ENCODE measurements at regions not wholly inside any gene's neighbourhood (a gene's known extent, or its start where the extent isn't known, plus 50 kb on each side); places are given as distances from the start of the nearest gene placed in this dataset.

GRCh38 chr13:50731400-50731799 lies 112.1 kb downstream of the DLEU7 start:
- H3K4me1 ChIP-seq (ENCODE audit: control insufficient read depth in 1 of 2, insufficient read depth in 1 of 2, low read depth in 1 of 2, low read length in 1 of 2) = peaks cover 3 to 8% of the 10 kb centered on the region in 2 experiments
- no peak for TF ChIP-seq CTCF (IDR thresholded peaks at IDR 0.05)
- no peak overlapping the region for H3K4me3 ChIP-seq (ENCODE audit: low read depth in 1 of 2, low read length in 1 of 2)
- H3K27ac ChIP-seq = no peak overlapping the region
- no peaks in the 10 kb centered on the region for H3K36me3 ChIP-seq
- no peaks in the 10 kb centered on the region for H3K9me3 ChIP-seq
- no peaks in the 10 kb centered on the region for H3K27me3 ChIP-seq

GRCh38 chr13:50732712-50733111 lies 110.8 kb downstream of the DLEU7 start:
- Histone ChIP-seq H3K27me3 (no peaks in the 10 kb centered on the region), H3K4me1 (ENCODE audit: control insufficient read depth in 1 of 2, insufficient read depth in 1 of 2, low read depth in 1 of 2, low read length in 1 of 2) (peaks cover 3 to 8% of the 10 kb centered on the region in 2 experiments), H3K27ac (no peak overlapping the region), H3K36me3 (no peaks in the 10 kb centered on the region), H3K9me3 (no peaks in the 10 kb centered on the region), H3K4me3 (ENCODE audit: low read depth in 1 of 2, low read length in 1 of 2) (no peak overlapping the region)
- TF ChIP-seq CTCF (IDR thresholded peaks at IDR 0.05) = no peak

GRCh38 chr13:50733392-50733791 lies 110.1 kb downstream of the DLEU7 start:
- TF ChIP-seq CTCF (IDR thresholded peaks at IDR 0.05) = no peak
- H3K36me3 ChIP-seq = no peaks in the 10 kb centered on the region

GRCh38 chr13:50735071-50735470 lies 108.4 kb downstream of the DLEU7 start:
- Histone ChIP-seq H3K4me1 (ENCODE audit: control insufficient read depth in 1 of 2, insufficient read depth in 1 of 2, low read depth in 1 of 2, low read length in 1 of 2) (peaks cover 3 to 8% of the 10 kb centered on the region in 2 experiments), H3K4me3 (ENCODE audit: low read depth in 1 of 2, low read length in 1 of 2) (no peak overlapping the region), H3K9me3 (no peaks in the 10 kb centered on the region), H3K27ac (no peak overlapping the region), H3K27me3 (no peaks in the 10 kb centered on the region), H3K36me3 (no peaks in the 10 kb centered on the region)
- no peak for TF ChIP-seq CTCF (IDR thresholded peaks at IDR 0.05)

More at GRCh38 chr13:50733392-50733791, 110.1 kb downstream of the DLEU7 start:
- Histone ChIP-seq H3K9me3 (no peaks in the 10 kb centered on the region), H3K27me3 (no peaks in the 10 kb centered on the region), H3K27ac (no peak overlapping the region), H3K4me3 (ENCODE audit: low read depth in 1 of 2, low read length in 1 of 2) (no peak overlapping the region), H3K4me1 (ENCODE audit: control insufficient read depth in 1 of 2, insufficient read depth in 1 of 2, low read depth in 1 of 2, low read length in 1 of 2) (peaks cover 3 to 8% of the 10 kb centered on the region in 2 experiments)

- no peak for TF ChIP-seq CTCF (IDR thresholded peaks at IDR 0.05)
- no peak overlapping the region for H3K27ac ChIP-seq
- H3K36me3 ChIP-seq = no peaks in the 10 kb centered on the region
- H3K27me3 ChIP-seq = no peaks in the 10 kb centered on the region
- no peaks in the 10 kb centered on the region for H3K9me3 ChIP-seq
- H3K4me3 ChIP-seq (ENCODE audit: low read depth in 1 of 2, low read length in 1 of 2) = no peak overlapping the region
- H3K4me1 ChIP-seq (ENCODE audit: control insufficient read depth in 1 of 2, insufficient read depth in 1 of 2, low read depth in 1 of 2, low read length in 1 of 2) = no peaks in the 10 kb centered on the region
Measured at GRCh38 chr13:50740052-50740741, 103.3 kb downstream of the DLEU7 start.
